PC-9 (cell line): ENCODE measurements at regions not wholly inside any gene's neighbourhood (a gene's known extent, or its start where the extent isn't known, plus 50 kb on each side); places are given as distances from the start of the nearest gene placed in this dataset.
"Not testable (repeated sequence)": the region's sequence is repeated elsewhere in the genome, so short reads cannot be mapped to it uniquely, and the experiment has no call there.

Source experiments
- BruUV-seq: library from RNA; stranded (reverse); fragments of 400-500 nt; replicated peaks from 2 replicates; lab custom pipeline; 2021; lab: Mats Ljungman, UMichigan
- CTCF ChIA-PET: fragments of 300-600 bp; sonication (Branson Sonifier 250); formaldehyde crosslinking; loops from one replicate; lab custom pipeline; 2022; ENCODE audit warnings: antibody characterized with exemption; lab: Charles Lee
- POLR2A ChIA-PET: fragments of 300-600 bp; sonication (Branson Sonifier 250); formaldehyde crosslinking; loops from one replicate; lab custom pipeline; 2022; ENCODE audit warnings: antibody characterized with exemption; ENCODE audit not compliant: unreplicated experiment; lab: Charles Lee
- DNase-seq, 2 experiments: peaks; one replicate each; pipeline versions ENCODE4 v3.0.0 to v3.0.0-alpha.2; 2015 to 2022; ENCODE audit warnings: mixed read lengths in 1 of 2
- H2AFZ ChIP-seq: fragments of 200-600 bp; sonication (generic); 2 replicates; pipeline ENCODE4 v1.8.1; 2017; ENCODE audit warnings: antibody characterized with exemption
- H3F3A ChIP-seq: fragments of 200-600 bp; sonication (generic); 2 replicates; pipeline ENCODE4 v1.8.1; 2017; ENCODE audit warnings: antibody characterized with exemption, mild to moderate bottlenecking, low read depth; ENCODE audit not compliant: insufficient read depth
- H3K27ac ChIP-seq: fragments of 200-600 bp; sonication (generic); 2 replicates; pipeline ENCODE4 v1.6.1; 2016; ENCODE audit warnings: mixed run types
- H3K27me3 ChIP-seq: fragments of 200-600 bp; sonication (generic); 2 replicates; pipeline ENCODE4 v1.6.1; 2016; ENCODE audit warnings: low read depth, mixed run types; ENCODE audit not compliant: insufficient read depth
- H3K36me3 ChIP-seq: fragments of 200-600 bp; sonication (generic); 2 replicates; pipeline ENCODE4 v1.6.1; 2016; ENCODE audit warnings: low read depth, mixed run types
- H3K4me1 ChIP-seq: fragments of 200-600 bp; sonication (generic); replicated peaks from 2 replicates; pipeline ENCODE4 v1.6.1; 2016; ENCODE audit warnings: mixed run types; ENCODE audit not compliant: insufficient read depth
- H3K4me2 ChIP-seq: fragments of 200-600 bp; sonication (generic); 2 replicates; pipeline ENCODE4 v1.6.1; 2017; ENCODE audit warnings: mixed run types
- H3K4me3 ChIP-seq: fragments of 200-600 bp; sonication (generic); 2 replicates; pipeline ENCODE4 v1.6.1; 2016; ENCODE audit warnings: mixed run types
- H3K79me2 ChIP-seq: fragments of 200-600 bp; sonication (generic); 2 replicates; pipeline ENCODE4 v1.6.1; 2017; ENCODE audit warnings: low read depth, mixed run types
- H3K9me2 ChIP-seq: fragments of 200-600 bp; sonication (generic); 2 replicates; pipeline ENCODE4 v1.8.1; 2017; ENCODE audit warnings: mild to moderate bottlenecking; ENCODE audit not compliant: insufficient read depth
- H3K9me3 ChIP-seq: fragments of 200-600 bp; sonication (generic); 2 replicates; pipeline ENCODE4 v1.8.1; 2016; ENCODE audit warnings: low read depth; ENCODE audit not compliant: insufficient read depth
- H4K20me1 ChIP-seq: fragments of 200-600 bp; sonication (generic); 2 replicates; pipeline ENCODE4 v1.8.1; 2017; ENCODE audit not compliant: insufficient read depth
- intact Hi-C: fragments of 100-400 bp; cut with micrococcal nuclease; formaldehyde crosslinking; loops from one replicate; pipeline ENCODE4 v1.10.0; 2022; ENCODE audit not compliant: unreplicated experiment

DNA sequence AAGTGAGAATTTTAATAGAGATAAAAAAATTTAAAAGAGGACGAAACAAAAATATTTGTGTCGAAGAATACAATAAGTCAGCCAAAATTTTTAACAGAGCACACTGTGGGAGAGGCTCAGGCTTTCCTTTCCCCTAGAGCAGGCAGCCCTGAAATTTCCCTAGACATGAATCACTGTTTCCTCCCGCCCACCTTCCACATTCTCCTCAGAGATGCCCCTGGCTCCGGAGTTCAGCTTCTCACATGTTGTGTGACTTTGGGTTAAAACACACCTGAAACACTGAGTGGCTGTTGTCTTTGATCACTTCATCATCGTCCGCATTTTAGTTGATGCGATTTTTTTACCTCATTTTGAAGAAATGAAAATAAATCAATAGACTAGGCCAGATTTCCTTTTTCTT, 1183.8 kb downstream of the TMEM121 start:
- POLR2A ChIA-PET, H3K79me2 ChIP-seq, BruUV-seq, H3K9me3 ChIP-seq, intact Hi-C loops, H4K20me1 ChIP-seq, H2AFZ ChIP-seq, H3K36me3 ChIP-seq, H3K27ac ChIP-seq, H3K4me1 ChIP-seq, H3K4me3 ChIP-seq, CTCF ChIA-PET, H3K27me3 ChIP-seq, H3K9me2 ChIP-seq, DNase-seq, H3K4me2 ChIP-seq, H3F3A ChIP-seq: not testable (repeated sequence)

DNA sequence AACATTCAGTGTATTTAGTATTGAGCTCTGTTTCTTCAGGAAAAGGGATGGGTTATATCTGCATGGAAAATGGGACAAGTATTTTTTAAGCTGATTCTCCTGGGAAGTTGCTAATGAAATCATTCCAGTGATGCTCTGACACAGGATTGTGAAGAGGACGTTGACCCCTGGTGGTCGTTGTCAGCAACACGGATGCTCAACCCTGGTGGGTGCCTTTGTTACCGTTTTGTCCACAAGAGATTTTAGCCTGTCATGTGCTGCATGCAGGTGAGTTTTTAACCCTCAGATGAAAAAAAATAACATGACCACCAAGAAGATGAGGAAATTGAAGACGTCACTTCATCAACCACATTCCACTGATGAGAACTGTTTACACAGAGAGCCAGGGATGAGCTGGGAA, 1186.1 kb downstream of the TMEM121 start:
- H3K4me2 ChIP-seq, H4K20me1 ChIP-seq, H3K4me3 ChIP-seq, H3K9me3 ChIP-seq, BruUV-seq, H3K27ac ChIP-seq, H3K36me3 ChIP-seq, CTCF ChIA-PET, intact Hi-C loops, H3K4me1 ChIP-seq, H3F3A ChIP-seq, POLR2A ChIA-PET, DNase-seq, H3K27me3 ChIP-seq, H2AFZ ChIP-seq, H3K9me2 ChIP-seq, H3K79me2 ChIP-seq: not testable (repeated sequence)

DNA sequence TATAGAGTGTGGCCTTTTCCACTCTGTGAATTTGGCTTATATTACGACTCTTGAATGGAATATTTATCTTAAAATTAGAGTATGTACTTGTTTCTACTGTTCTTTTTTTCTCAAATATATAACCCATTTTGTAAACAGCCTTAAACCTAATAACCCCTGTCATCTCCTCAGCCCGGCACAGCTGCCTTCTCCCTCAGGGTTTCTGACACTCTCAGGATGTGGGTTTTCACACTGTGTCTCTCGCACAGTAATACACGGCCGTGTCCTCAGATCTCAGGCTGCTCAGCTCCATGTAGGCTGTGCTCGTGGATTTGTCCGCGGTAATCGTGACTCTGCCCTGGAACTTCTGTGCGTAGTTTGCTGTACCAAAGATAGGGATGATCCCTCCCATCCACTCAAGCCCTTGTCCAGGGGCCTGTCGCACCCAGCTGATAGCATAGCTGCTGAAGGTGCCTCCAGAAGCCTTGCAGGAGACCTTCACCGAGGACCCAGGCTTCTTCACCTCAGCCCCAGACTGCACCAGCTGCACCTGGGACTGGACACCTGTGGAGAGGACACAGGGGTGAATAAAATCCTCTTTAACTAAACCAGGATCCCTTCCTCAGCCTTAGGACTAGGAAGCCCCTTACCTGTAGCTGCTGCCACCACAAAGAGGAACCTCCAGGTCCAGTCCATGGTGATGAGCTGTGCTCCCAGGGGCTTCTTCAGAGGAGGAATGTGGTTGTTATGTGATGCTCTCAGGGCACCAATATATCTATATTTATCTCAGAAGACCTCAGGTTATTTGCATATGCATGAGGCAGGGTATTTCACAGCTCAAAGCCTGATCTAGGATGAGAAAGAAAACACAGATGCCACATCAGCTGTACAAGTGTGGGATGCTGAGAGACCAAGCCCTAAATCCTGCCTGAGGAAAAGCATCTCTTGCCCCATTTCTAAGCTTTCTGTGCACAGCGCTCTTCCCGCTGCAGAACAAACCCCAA, 1188.4 kb downstream of the TMEM121 start:
- H3K9me2 ChIP-seq, H3K9me3 ChIP-seq, DNase-seq, H3K36me3 ChIP-seq, H3F3A ChIP-seq, H3K4me3 ChIP-seq, H3K27me3 ChIP-seq, BruUV-seq, CTCF ChIA-PET, intact Hi-C loops, H2AFZ ChIP-seq, POLR2A ChIA-PET, H4K20me1 ChIP-seq, H3K4me1 ChIP-seq, H3K79me2 ChIP-seq, H3K4me2 ChIP-seq, H3K27ac ChIP-seq: not testable (repeated sequence)

DNA sequence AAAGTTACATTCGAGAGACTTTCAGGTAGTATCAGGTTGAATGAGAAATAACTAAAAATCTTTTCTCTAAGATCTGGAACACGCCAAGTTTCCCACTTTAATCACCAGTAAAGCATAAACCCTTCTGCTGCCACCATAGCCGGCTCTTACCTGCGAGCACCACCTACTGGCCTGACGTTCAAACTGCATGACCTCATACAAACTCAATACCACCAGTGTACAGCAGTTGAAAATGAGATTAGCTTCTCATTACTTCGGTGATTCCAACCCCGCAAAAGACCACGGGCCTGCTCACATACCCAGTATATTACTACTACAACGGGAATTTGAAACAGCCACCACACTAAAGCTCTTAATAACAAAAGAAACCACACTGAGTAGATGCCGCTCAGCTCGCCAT, 1191.2 kb downstream of the TMEM121 start:
- CTCF ChIA-PET, H2AFZ ChIP-seq, intact Hi-C loops: not testable (repeated sequence)

GRCh38 chr14:106719880-106720279, 1193.5 kb downstream of the TMEM121 start:
- intact Hi-C loops, POLR2A ChIA-PET, H4K20me1 ChIP-seq, CTCF ChIA-PET, H3K4me3 ChIP-seq, H2AFZ ChIP-seq, BruUV-seq, H3F3A ChIP-seq, H3K27me3 ChIP-seq, H3K9me2 ChIP-seq, DNase-seq, H3K9me3 ChIP-seq, H3K27ac ChIP-seq, H3K4me2 ChIP-seq, H3K79me2 ChIP-seq, H3K36me3 ChIP-seq, H3K4me1 ChIP-seq: not testable (repeated sequence)

More for the DNA sequence above, 1191.2 kb downstream of the TMEM121 start:
- H3K79me2 ChIP-seq, H3F3A ChIP-seq, H3K4me2 ChIP-seq, H3K27me3 ChIP-seq, H3K4me3 ChIP-seq, DNase-seq, H3K9me2 ChIP-seq, H4K20me1 ChIP-seq, H3K9me3 ChIP-seq, H3K4me1 ChIP-seq, H3K27ac ChIP-seq, H3K36me3 ChIP-seq, BruUV-seq, POLR2A ChIA-PET: not testable (repeated sequence)

DNA sequence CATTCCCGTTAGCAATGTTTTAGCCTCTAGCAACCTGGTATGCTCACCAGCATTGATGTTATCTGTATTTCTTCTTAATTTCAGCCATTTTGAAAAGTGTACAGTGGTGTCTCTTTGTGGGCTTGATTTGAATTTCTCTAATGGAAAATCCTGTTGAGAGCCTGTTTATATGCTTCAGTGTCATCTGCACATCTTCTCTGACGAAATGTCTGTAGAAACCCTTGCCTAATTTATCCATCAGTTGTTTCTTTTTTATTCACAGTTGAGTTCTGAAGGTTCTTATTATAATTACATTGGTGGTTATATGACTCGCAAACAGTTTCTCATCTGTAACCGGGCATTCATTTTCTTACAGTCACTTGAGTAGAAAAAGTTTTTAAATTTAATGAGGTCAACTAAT, 1195.5 kb downstream of the TMEM121 start:
- H4K20me1 ChIP-seq, DNase-seq, H3K4me3 ChIP-seq, H3K27ac ChIP-seq, H3K4me2 ChIP-seq, H3K9me2 ChIP-seq, H3K79me2 ChIP-seq, CTCF ChIA-PET, H2AFZ ChIP-seq, H3K36me3 ChIP-seq, H3F3A ChIP-seq, H3K9me3 ChIP-seq, H3K4me1 ChIP-seq, BruUV-seq, POLR2A ChIA-PET, H3K27me3 ChIP-seq, intact Hi-C loops: not testable (repeated sequence)

GRCh38 chr14:106722813-106723687, 1196.7 kb downstream of the TMEM121 start:
- H3K36me3 ChIP-seq, H3K27me3 ChIP-seq, CTCF ChIA-PET, DNase-seq, H3K4me1 ChIP-seq, H3K27ac ChIP-seq, H3K9me3 ChIP-seq, BruUV-seq, intact Hi-C loops, H3K79me2 ChIP-seq, POLR2A ChIA-PET, H4K20me1 ChIP-seq, H3K9me2 ChIP-seq, H3K4me3 ChIP-seq, H2AFZ ChIP-seq, H3K4me2 ChIP-seq, H3F3A ChIP-seq: not testable (repeated sequence)
